GM19351 (cell line): ENCODE measurements at regions not wholly inside any gene's neighbourhood (a gene's known extent, or its start where the extent isn't known, plus 50 kb on each side); places are given as distances from the start of the nearest gene placed in this dataset.
A peak's percentile ranks its signal among the peaks of the same experiment; 100 is the strongest.

Experiments used
- ATAC-seq: cut with Tn5 transposase; IDR thresholded peaks from one replicate; pipeline ENCODE4 v1.9.1; 2021; ENCODE audit warnings: mild to moderate bottlenecking, moderate library complexity; ENCODE audit not compliant: unreplicated experiment

GRCh38 chr13:106619688-106620555 is 52.0 kb upstream of the ARGLU1 start:
- ATAC-seq, result peak; percentile 98
